Loucy (cell line): ENCODE measurements at regions not wholly inside any gene's neighbourhood (a gene's known extent, or its start where the extent isn't known, plus 50 kb on each side); places are given as distances from the start of the nearest gene placed in this dataset.

Experiments used
- H2AFZ ChIP-seq: fragments of 200-600 bp; sonication (generic); 2 replicates; pipeline ENCODE4 v1.6.0; 2016; ENCODE audit warnings: antibody characterized with exemption, mild to moderate bottlenecking, low read length, moderate library complexity
- H3F3A ChIP-seq: fragments of 200-600 bp; 2 replicates; pipeline ENCODE4 v1.6.0; 2016; ENCODE audit warnings: antibody characterized with exemption, low read depth, mild to moderate bottlenecking
- H3K27me3 ChIP-seq: fragments of 200-600 bp; sonication (generic); 2 replicates; pipeline ENCODE4 v1.6.1; 2014; ENCODE audit warnings: low read length, mild to moderate bottlenecking; ENCODE audit not compliant: insufficient read depth, poor library complexity, severe bottlenecking
- H3K36me3 ChIP-seq: fragments of 200-600 bp; sonication (generic); 2 replicates; pipeline ENCODE4 v1.6.1; 2016; ENCODE audit warnings: low read length; ENCODE audit not compliant: insufficient read depth
- H3K4me1 ChIP-seq: fragments of 200-600 bp; sonication (generic); 2 replicates; pipeline ENCODE4 v1.5.1; 2014; ENCODE audit warnings: low read length, mild to moderate bottlenecking; ENCODE audit not compliant: insufficient read depth, poor library complexity, severe bottlenecking
- H3K4me2 ChIP-seq: fragments of 200-600 bp; sonication (generic); 2 replicates; pipeline ENCODE4 v1.6.0; 2014; ENCODE audit warnings: antibody characterized with exemption, low read length, low read depth, mild to moderate bottlenecking; ENCODE audit not compliant: poor library complexity, severe bottlenecking
- H3K4me3 ChIP-seq: fragments of 200-600 bp; sonication (generic); 2 replicates; pipeline ENCODE4 v1.5.1; 2014; ENCODE audit warnings: low read length, mild to moderate bottlenecking, mixed read lengths; ENCODE audit not compliant: poor library complexity, severe bottlenecking
- H3K79me2 ChIP-seq: fragments of 200-600 bp; sonication (generic); 2 replicates; pipeline ENCODE4 v1.6.1; 2014; ENCODE audit warnings: low read length; ENCODE audit not compliant: insufficient read depth
- H3K9ac ChIP-seq: fragments of 200-600 bp; sonication (generic); 2 replicates; pipeline ENCODE4 v1.6.0; 2014; ENCODE audit warnings: mild to moderate bottlenecking, low read depth, low read length, moderate library complexity; ENCODE audit not compliant: poor library complexity, severe bottlenecking
- H3K9me2 ChIP-seq: fragments of 200-600 bp; sonication (generic); replicated peaks from 2 replicates; pipeline ENCODE4 v1.6.1; 2016; ENCODE audit warnings: low read depth, low read length, mixed read lengths
- H3K9me3 ChIP-seq: fragments of 200-600 bp; sonication (generic); 2 replicates; pipeline ENCODE4 v1.6.1; 2014; ENCODE audit warnings: mild to moderate bottlenecking, antibody characterized with exemption, low read length, low read depth; ENCODE audit not compliant: insufficient read depth
- H4K20me1 ChIP-seq: fragments of 200-600 bp; sonication (generic); 2 replicates; pipeline ENCODE4 v1.6.0; 2014; ENCODE audit warnings: antibody characterized with exemption, low read length, mild to moderate bottlenecking; ENCODE audit not compliant: insufficient read depth, poor library complexity, severe bottlenecking
- EZH2phosphoT487 ChIP-seq: fragments of 200-600 bp; IDR thresholded peaks from 2 replicates; pipeline ENCODE4 v1.6.1; 2018; ENCODE audit warnings: antibody characterized with exemption, mild to moderate bottlenecking, moderate library complexity, borderline replicate concordance
- TF ChIP-seq, protein P1 (sequence below): fragments of 200-600 bp; sonication (generic); conservative IDR thresholded peaks from 2 replicates; pipeline ENCODE4 v1.5.1; 2014; ENCODE audit warnings: mild to moderate bottlenecking, antibody characterized with exemption, low read length

DNA sequence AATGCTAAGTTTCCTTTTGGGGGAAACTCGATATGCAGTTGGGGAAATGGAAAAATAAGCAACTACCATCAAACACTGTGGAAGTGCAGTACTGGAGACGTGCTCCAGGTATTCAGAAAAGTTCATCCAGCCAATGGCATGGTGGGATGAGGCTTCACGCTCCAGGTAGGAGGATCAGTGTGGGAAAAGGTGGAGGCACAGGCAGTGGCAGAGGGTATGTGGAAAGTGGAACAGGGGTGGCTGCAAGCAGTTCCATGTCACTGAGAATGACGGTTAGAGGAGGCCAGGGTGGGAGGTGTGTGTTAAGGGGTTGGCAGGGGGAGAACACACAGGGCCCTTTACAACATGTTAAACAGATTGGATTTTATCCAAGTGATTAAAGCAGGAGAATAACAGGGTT, 105.1 kb upstream of the NCAM1 start:
- Histone ChIP-seq H3K4me2 (no peak overlapping the region), H3K79me2 (no peaks in the 10 kb centered on the region), H2AFZ (no peak overlapping the region), H3K9me3 (0 out of 2 replicates have a peak, but pooled peaks cover 2% of the 10 kb centered on the region), H4K20me1 (no peaks in the 10 kb centered on the region), H3K4me1 (no peaks in the 10 kb centered on the region), H3K36me3 (no peaks in the 10 kb centered on the region), H3K9ac (no peak overlapping the region), H3K4me3 (no peak overlapping the region), H3K9me2 (no peaks in the 10 kb centered on the region), H3K27me3 (no peaks in the 10 kb centered on the region), H3F3A (no peaks in the 10 kb centered on the region)
- no peak for TF ChIP-seq EZH2phosphoT487
- TF ChIP-seq, protein P1, sequence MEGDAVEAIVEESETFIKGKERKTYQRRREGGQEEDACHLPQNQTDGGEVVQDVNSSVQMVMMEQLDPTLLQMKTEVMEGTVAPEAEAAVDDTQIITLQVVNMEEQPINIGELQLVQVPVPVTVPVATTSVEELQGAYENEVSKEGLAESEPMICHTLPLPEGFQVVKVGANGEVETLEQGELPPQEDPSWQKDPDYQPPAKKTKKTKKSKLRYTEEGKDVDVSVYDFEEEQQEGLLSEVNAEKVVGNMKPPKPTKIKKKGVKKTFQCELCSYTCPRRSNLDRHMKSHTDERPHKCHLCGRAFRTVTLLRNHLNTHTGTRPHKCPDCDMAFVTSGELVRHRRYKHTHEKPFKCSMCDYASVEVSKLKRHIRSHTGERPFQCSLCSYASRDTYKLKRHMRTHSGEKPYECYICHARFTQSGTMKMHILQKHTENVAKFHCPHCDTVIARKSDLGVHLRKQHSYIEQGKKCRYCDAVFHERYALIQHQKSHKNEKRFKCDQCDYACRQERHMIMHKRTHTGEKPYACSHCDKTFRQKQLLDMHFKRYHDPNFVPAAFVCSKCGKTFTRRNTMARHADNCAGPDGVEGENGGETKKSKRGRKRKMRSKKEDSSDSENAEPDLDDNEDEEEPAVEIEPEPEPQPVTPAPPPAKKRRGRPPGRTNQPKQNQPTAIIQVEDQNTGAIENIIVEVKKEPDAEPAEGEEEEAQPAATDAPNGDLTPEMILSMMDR: no peak

DNA sequence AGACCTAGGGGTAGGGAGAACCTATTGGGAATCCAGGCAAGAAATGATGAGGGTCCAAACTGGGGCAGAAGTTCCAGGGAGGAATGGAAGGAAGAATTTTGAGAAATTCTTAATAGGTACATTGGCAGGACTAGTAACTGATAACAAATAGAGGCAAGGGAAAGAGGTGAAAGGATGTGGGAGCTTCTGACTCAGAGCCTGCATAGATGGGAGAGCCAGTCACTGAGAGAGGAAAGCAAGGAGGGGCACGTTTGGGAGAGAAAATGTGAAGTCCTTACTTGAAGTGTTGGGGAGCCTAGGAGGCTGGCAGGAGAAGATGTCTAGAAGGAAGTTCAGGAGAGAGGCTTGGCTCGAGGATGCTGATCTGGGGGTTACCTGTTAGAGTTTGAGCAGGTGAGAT, 104.6 kb upstream of the NCAM1 start:
- no peaks in the 10 kb centered on the region for H3K4me1 ChIP-seq
- H3K36me3 ChIP-seq: no peaks in the 10 kb centered on the region
- no peak overlapping the region for H3K4me3 ChIP-seq
- peaks cover 2% of the 10 kb centered on the region; the same call in 1 of the 2 replicates for H3K9me3 ChIP-seq
- H3K9me2 ChIP-seq: no peaks in the 10 kb centered on the region
- H2AFZ ChIP-seq: no peak overlapping the region
- no peak for TF ChIP-seq EZH2phosphoT487
- TF ChIP-seq, protein P1: no peak
- H3K4me2 ChIP-seq: no peak overlapping the region
- H3F3A ChIP-seq: no peaks in the 10 kb centered on the region
- no peak overlapping the region for H3K9ac ChIP-seq
- no peaks in the 10 kb centered on the region for H3K79me2 ChIP-seq
- no peaks in the 10 kb centered on the region for H3K27me3 ChIP-seq
- no peaks in the 10 kb centered on the region for H4K20me1 ChIP-seq

DNA sequence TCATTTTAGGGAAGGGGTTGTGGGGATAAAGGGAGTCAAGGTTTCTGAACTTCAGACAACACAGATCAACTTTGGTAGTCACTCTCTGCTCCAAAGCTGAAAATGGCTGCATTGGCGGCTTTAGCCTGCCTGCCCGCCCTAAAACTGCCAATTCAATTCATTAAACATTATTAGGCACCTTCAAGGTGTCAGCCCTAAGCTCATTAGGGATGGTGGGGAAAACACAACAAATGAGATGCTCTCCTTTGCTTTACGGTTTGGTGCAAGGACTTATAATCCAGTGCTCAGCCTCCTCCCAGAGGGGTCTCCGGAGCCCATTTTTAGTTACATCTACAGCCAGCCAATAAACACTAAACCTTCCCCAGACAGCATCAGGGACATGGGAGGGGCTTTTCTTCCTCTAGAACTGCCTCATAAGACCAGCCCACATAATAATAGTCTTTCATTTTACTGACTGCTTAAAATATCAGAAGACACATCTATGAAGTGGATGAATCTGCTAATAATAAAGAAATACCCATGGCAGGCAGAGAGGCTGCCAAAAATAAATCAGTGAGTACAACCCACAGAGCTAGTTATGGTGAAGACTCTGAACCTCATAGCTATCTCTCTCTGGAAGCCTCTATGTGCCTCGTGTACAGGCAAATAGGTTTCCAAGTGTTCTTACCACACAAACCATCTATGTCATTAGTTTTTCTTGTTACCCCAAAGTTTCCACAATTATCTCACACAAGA, 102.8 kb upstream of the NCAM1 start:
- H4K20me1 ChIP-seq: no peaks in the 10 kb centered on the region
- no peaks in the 10 kb centered on the region for H3K4me1 ChIP-seq
- no peak overlapping the region for H2AFZ ChIP-seq
- TF ChIP-seq, protein P1: no peak
- no peak for TF ChIP-seq EZH2phosphoT487
- no peaks in the 10 kb centered on the region for H3K9me2 ChIP-seq
- H3K4me2 ChIP-seq: no peak overlapping the region
- H3K4me3 ChIP-seq: no peak overlapping the region
- H3K9ac ChIP-seq: no peak overlapping the region
- no peaks in the 10 kb centered on the region for H3K27me3 ChIP-seq
- H3K36me3 ChIP-seq: no peaks in the 10 kb centered on the region
- peaks cover 4% of the 10 kb centered on the region; the same call in 1 of the 2 replicates for H3K9me3 ChIP-seq
- H3K79me2 ChIP-seq: no peaks in the 10 kb centered on the region
- no peaks in the 10 kb centered on the region for H3F3A ChIP-seq
